AG20443 (cell line): ENCODE measurements at regions not wholly inside any gene's neighbourhood (a gene's known extent, or its start where the extent isn't known, plus 50 kb on each side); places are given as distances from the start of the nearest gene placed in this dataset.

ENCODE experiments used
- DNase-seq: peaks from one replicate; pipeline ENCODE4 v3.0.0; 2012; ENCODE audit warnings: low spot score, mixed read lengths

- no peak for DNase-seq
These were observed 293.8 kb upstream of the FBXL7 start for GRCh38 chr5:15206133-15206532.

- DNase-seq: peak; percentile 55
These were observed 296.6 kb upstream of the FBXL7 start for GRCh38 chr5:15203376-15203775.

- peak; percentile 15 for DNase-seq
These were observed 309.0 kb upstream of the FBXL7 start for GRCh38 chr5:15191012-15191411.

GRCh38 chr5:15183520-15183919 lies 311.9 kb upstream of the ANKH start:
- DNase-seq: peak; percentile 27

GRCh38 chr5:15170173-15170572 lies 298.6 kb upstream of the ANKH start:
- DNase-seq: no peak

- DNase-seq: no peak
These were observed 296.8 kb upstream of the ANKH start for GRCh38 chr5:15168358-15168757.

- DNase-seq: no peak
These were observed 288.5 kb upstream of the ANKH start for GRCh38 chr5:15160091-15160490.

GRCh38 chr5:15159606-15160005 lies 288.0 kb upstream of the ANKH start:
- DNase-seq: no peak

- DNase-seq: no peak
These were observed 270.9 kb upstream of the ANKH start for GRCh38 chr5:15142458-15142857.

GRCh38 chr5:15137414-15137813 lies 265.8 kb upstream of the ANKH start:
- no peak for DNase-seq

GRCh38 chr5:15135661-15136060 lies 264.1 kb upstream of the ANKH start:
- no peak for DNase-seq

- no peak for DNase-seq
These were observed 261.9 kb upstream of the ANKH start for GRCh38 chr5:15133456-15133965.

- no peak for DNase-seq
These were observed 261.3 kb upstream of the ANKH start for GRCh38 chr5:15132816-15133405.

GRCh38 chr5:15131909-15132308 lies 260.3 kb upstream of the ANKH start:
- no peak for DNase-seq

- DNase-seq: no peak
These were observed 253.4 kb upstream of the ANKH start for GRCh38 chr5:15124871-15125568.

- DNase-seq: no peak
These were observed 252.9 kb upstream of the ANKH start for GRCh38 chr5:15124461-15124860.

GRCh38 chr5:15117688-15118087 lies 246.1 kb upstream of the ANKH start:
- no peak for DNase-seq

GRCh38 chr5:15116996-15117395 lies 245.4 kb upstream of the ANKH start:
- no peak for DNase-seq

GRCh38 chr5:15106530-15107283 lies 235.1 kb upstream of the ANKH start:
- no peak for DNase-seq

- DNase-seq: peak; percentile 79
These were observed 234.3 kb upstream of the ANKH start for GRCh38 chr5:15105799-15106393.

GRCh38 chr5:15103864-15104263 lies 232.3 kb upstream of the ANKH start:
- no peak for DNase-seq

GRCh38 chr5:15103130-15103529 lies 231.6 kb upstream of the ANKH start:
- no peak for DNase-seq

GRCh38 chr5:15097552-15097951 lies 226.0 kb upstream of the ANKH start:
- no peak for DNase-seq
